IMR-90 (cell line): ENCODE measurements at regions not wholly inside any gene's neighbourhood (a gene's known extent, or its start where the extent isn't known, plus 50 kb on each side); places are given as distances from the start of the nearest gene placed in this dataset.

Experiments used
- ATAC-seq: fragments of 200-7000 bp; cut with Tn5 transposase; 2 replicates; pipeline ENCODE4 v1.9.1; 2020; ENCODE audit warnings: low read depth, mild to moderate bottlenecking, moderate library complexity
- BruUV-seq: library from RNA; stranded (reverse); fragments of 400-500 nt; replicated peaks from 2 replicates; lab custom pipeline; 2021; lab: Mats Ljungman, UMichigan
- CTCF ChIA-PET: fragments of 300-600 bp; formaldehyde crosslinking; extraction: SDS; loops from one replicate; lab custom pipeline; 2021; ENCODE audit warnings: antibody characterized with exemption; lab: Yijun Ruan, JAX
- POLR2A ChIA-PET: fragments of 300-600 bp; sonication (Branson Sonifier 250); formaldehyde crosslinking; loops from one replicate; lab custom pipeline; 2022; ENCODE audit warnings: antibody characterized with exemption; ENCODE audit not compliant: unreplicated experiment; lab: Charles Lee
- DNase-seq: peaks from one replicate; pipeline ENCODE4 v3.0.0; 2013
- H2AFZ ChIP-seq: replicated peaks from 2 replicates; pipeline ENCODE3; 2013; ENCODE audit warnings: low read length, mild to moderate bottlenecking; ENCODE audit not compliant: poor library complexity
- H2AK5ac ChIP-seq: 2 replicates; pipeline ENCODE4 v1.6.1; 2013; ENCODE audit warnings: low read depth, low read length, inconsistent platforms
- H2AK9ac ChIP-seq: replicated peaks from 2 replicates; pipeline ENCODE3; 2013; ENCODE audit warnings: mild to moderate bottlenecking, low read depth, low read length, moderate library complexity; ENCODE audit not compliant: poor library complexity
- H2BK120ac ChIP-seq: 2 replicates; pipeline ENCODE4 v1.6.1; 2013; ENCODE audit warnings: low read depth, low read length, inconsistent platforms
- H2BK15ac ChIP-seq: 3 replicates; pipeline ENCODE4 v1.6.1; 2013; ENCODE audit warnings: low read depth, low read length, inconsistent platforms
- H2BK20ac ChIP-seq: 2 replicates; pipeline ENCODE4 v1.6.1; 2013; ENCODE audit warnings: low read depth, mild to moderate bottlenecking, inconsistent platforms, low read length, moderate library complexity
- H2BK5ac ChIP-seq: 2 replicates; pipeline ENCODE4 v1.6.1; 2013; ENCODE audit warnings: mild to moderate bottlenecking, low read depth, low read length, inconsistent platforms; ENCODE audit not compliant: poor library complexity, severe bottlenecking
- H3K14ac ChIP-seq: replicated peaks from 2 replicates; pipeline ENCODE4 v1.6.1; 2013; ENCODE audit warnings: low read depth, low read length, inconsistent platforms
- H3K18ac ChIP-seq: 2 replicates; pipeline ENCODE4 v1.6.1; 2013; ENCODE audit warnings: low read depth, low read length, control low read depth
- H3K23ac ChIP-seq: 2 replicates; pipeline ENCODE4 v1.6.1; 2013; ENCODE audit warnings: low read depth, low read length, inconsistent platforms
- H3K27ac ChIP-seq: 2 replicates; pipeline ENCODE4 v1.5.1; 2013; ENCODE audit warnings: mild to moderate bottlenecking, control low read depth, low read length; ENCODE audit not compliant: insufficient read depth
- H3K27me3 ChIP-seq: 2 replicates; pipeline ENCODE4 v1.6.1; 2013; ENCODE audit warnings: low read length; ENCODE audit not compliant: control insufficient read depth, insufficient read depth
- H3K36me3 ChIP-seq: 2 replicates; pipeline ENCODE4 v1.6.1; 2013; ENCODE audit warnings: low read length, mixed read lengths; ENCODE audit not compliant: control insufficient read depth, insufficient read depth
- H3K4ac ChIP-seq: 2 replicates; pipeline ENCODE4 v1.6.1; 2013; ENCODE audit warnings: low read depth, low read length, inconsistent platforms
- H3K4me1 ChIP-seq: 2 replicates; pipeline ENCODE4 v1.6.1; 2013; ENCODE audit warnings: low read length, mixed read lengths; ENCODE audit not compliant: control insufficient read depth, insufficient read depth
- H3K4me2 ChIP-seq: 2 replicates; pipeline ENCODE4 v1.6.1; 2013; ENCODE audit warnings: low read depth, mild to moderate bottlenecking, control low read depth, low read length, moderate library complexity
- H3K4me3 ChIP-seq: 2 replicates; pipeline ENCODE4 v1.5.1; 2013; ENCODE audit warnings: low read depth, mild to moderate bottlenecking, control low read depth, low read length, moderate library complexity; ENCODE audit not compliant: insufficient read depth
- H3K56ac ChIP-seq: 2 replicates; pipeline ENCODE4 v1.6.1; 2013; ENCODE audit warnings: low read length, inconsistent platforms; ENCODE audit not compliant: insufficient read depth; ENCODE audit errors: extremely low read depth
- H3K79me1 ChIP-seq, 2 experiments: 2 replicates each; pipeline ENCODE4 v1.6.1; 2013; ENCODE audit warnings: low read length in 2 of 2, inconsistent platforms in 1 of 2, low read depth in 1 of 2
- H3K9ac ChIP-seq: 2 replicates; pipeline ENCODE4 v1.6.1; 2013; ENCODE audit warnings: low read depth, low read length, control low read depth
- H3K9me1 ChIP-seq: 2 replicates; pipeline ENCODE4 v1.6.1; 2013; ENCODE audit warnings: low read length, inconsistent platforms; ENCODE audit not compliant: insufficient read depth
- H3K9me3 ChIP-seq: 2 replicates; pipeline ENCODE4 v1.6.1; 2013; ENCODE audit warnings: low read length; ENCODE audit not compliant: control insufficient read depth, insufficient read depth
- H4K20me1 ChIP-seq: 2 replicates; pipeline ENCODE4 v1.6.1; 2013; ENCODE audit warnings: low read length, inconsistent platforms; ENCODE audit not compliant: insufficient read depth
- H4K5ac ChIP-seq: 2 replicates; pipeline ENCODE4 v1.6.1; 2013; ENCODE audit warnings: mild to moderate bottlenecking, low read depth, low read length, control low read depth
- H4K8ac ChIP-seq, 2 experiments: 2 replicates each; pipeline ENCODE4 v1.6.1; 2013; ENCODE audit warnings: low read depth in 2 of 2, low read length in 2 of 2, control low read depth in 1 of 2, inconsistent platforms in 1 of 2
- H4K91ac ChIP-seq: 2 replicates; pipeline ENCODE4 v1.6.1; 2013; ENCODE audit warnings: low read depth, low read length, inconsistent platforms; ENCODE audit not compliant: insufficient read depth
- BHLHE40 ChIP-seq: fragments of 150-350 bp; IDR thresholded peaks from 2 replicates; pipeline ENCODE4 v1.6.1; 2016; ENCODE audit warnings: mild to moderate bottlenecking, low read depth, low read length
- CEBPB ChIP-seq: IDR thresholded peaks from 2 replicates; pipeline ENCODE4 v1.6.1; 2012; ENCODE audit warnings: low read depth, low read length, improper control_type of control experiment
- MAFK ChIP-seq: IDR thresholded peaks from 2 replicates; pipeline ENCODE4 v1.6.1; 2012; ENCODE audit warnings: low read depth, low read length, improper control_type of control experiment
- NFE2L2 ChIP-seq: fragments of 150-350 bp; IDR thresholded peaks from 2 replicates; pipeline ENCODE4 v1.6.1; 2016; ENCODE audit warnings: low read depth, mild to moderate bottlenecking, low read length
- POLR2A ChIP-seq: IDR thresholded peaks from 2 replicates; pipeline ENCODE4 v1.6.1; 2012; ENCODE audit warnings: mild to moderate bottlenecking, low read depth, low read length
- RFX5 ChIP-seq: IDR thresholded peaks from 2 replicates; pipeline ENCODE4 v1.8.0; 2012; ENCODE audit warnings: low read depth, mild to moderate bottlenecking, low read length, moderate library complexity
- WGBS, 2 experiments: methylation state at CpG; one replicate each; pipeline versions ENCODE4 v1.1.5 to v1.1.7; 2013; ENCODE audit warnings: missing lambda C conversion rate in 2 of 2; ENCODE audit not compliant: insufficient read length in 1 of 2; ENCODE audit errors: extremely low coverage in 2 of 2; 5-methylcytosine and 5-hydroxymethylcytosine counted together
- dilution Hi-C: fragments of 300-500 bp; cut with HindIII; formaldehyde crosslinking; loops from one replicate; pipeline ENCODE4 v1.14.3; 2018; ENCODE audit warnings: low sequenced_read_pairs; ENCODE audit not compliant: unreplicated experiment
- in situ Hi-C: fragments of 300-500 bp; cut with MboI; formaldehyde crosslinking; loops from 3 replicates; pipeline ENCODE4 v1.14.3; 2019; ENCODE audit warnings: low sequenced_read_pairs, inconsistent platforms, mixed read lengths
- intact Hi-C: fragments of 100-400 bp; cut with micrococcal nuclease; formaldehyde crosslinking; loops from 2 replicates; pipeline ENCODE4 v1.10.0; 2022

- Histone ChIP-seq H3K36me3 (no peaks in the 10 kb centered on the region), H2AFZ (peak overlapping the region; percentile 85), H2BK5ac (peak overlapping the region; percentile 86), H3K4me2 (peak overlapping the region; percentile 69), H3K14ac (peak overlapping the region; percentile 75), H3K9me3 (no peaks in the 10 kb centered on the region), H3K4me1 (peaks cover 22% of the 10 kb centered on the region), H4K20me1 (peaks cover 6% of the 10 kb centered on the region; the same call in 1 of the 2 replicates), H3K56ac (peak overlapping the region; percentile 57; the same call in 1 of the 2 replicates), H3K27ac (peak overlapping the region; percentile 91), H4K8ac (peak overlapping the region; percentile 58 to 84; a peak in 3 of 4 replicates), H3K9ac (peak overlapping the region; percentile 32; the same call in 1 of the 2 replicates), H3K9me1 (peaks cover 15% of the 10 kb centered on the region), H3K4me3 (no peak overlapping the region), H2BK15ac (peak overlapping the region; percentile 91; the same call in 2 of the 3 replicates), H4K5ac (peak overlapping the region; percentile 83), H3K23ac (peak overlapping the region; percentile 55; the same call in 1 of the 2 replicates), H2BK120ac (peak overlapping the region; percentile 87), H3K4ac (peak overlapping the region; percentile 79), H3K27me3 (no peaks in the 10 kb centered on the region), H3K79me1 (no peaks in the 10 kb centered on the region), H2AK5ac (peak overlapping the region; percentile 67; the same call in 1 of the 2 replicates), H3K18ac (peak overlapping the region; percentile 80), H2AK9ac (peak overlapping the region; percentile 79), H2BK20ac (peak overlapping the region; percentile 80), H4K91ac (peak overlapping the region; percentile 73)
- peak; percentile 69 for TF ChIP-seq BHLHE40
- no peak for TF ChIP-seq CEBPB
- peak; percentile 57 for TF ChIP-seq POLR2A
- no peak for TF ChIP-seq RFX5
- no peak for TF ChIP-seq NFE2L2
- TF ChIP-seq MAFK: no peak
- ATAC-seq: peak; percentile 30
- intact Hi-C loops (no loop called here), dilution Hi-C loops (no loop called here), in situ Hi-C loops (loop anchor here (5.0 to 10.0 kb wide), 2 partner anchors 151 to 499 kb away; partner anchors contain the start of gene RIPK4)
- peak; percentile 91 for DNase-seq
- no TSS peak for BruUV-seq
- POLR2A ChIA-PET: interaction anchor here (0.6 kb wide), 1 partner anchor 70 kb away, joined by 7 read pairs; no protein-coding TSS in a partner anchor
- CTCF ChIA-PET: interaction anchor here (0.6 to 2.3 kb wide), 5 partner anchors 134 to 262 kb away, joined by 3 to 10 read pairs (median 4); no protein-coding TSS in a partner anchor
- 14% methylated on average over 6 of the region's 8 CpGs; no CpG with 5 or more reads in 1 of the 2 experiments for WGBS, 2 experiments
Measured at GRCh38 chr21:41616031-41616591, 108.2 kb upstream of the TMPRSS2 start.
